ENCODE measurements at regions not wholly inside any gene's neighbourhood (a gene's known extent, or its start where the extent isn't known, plus 50 kb on each side); places are given as distances from the start of the nearest gene placed in this dataset.

DNA sequence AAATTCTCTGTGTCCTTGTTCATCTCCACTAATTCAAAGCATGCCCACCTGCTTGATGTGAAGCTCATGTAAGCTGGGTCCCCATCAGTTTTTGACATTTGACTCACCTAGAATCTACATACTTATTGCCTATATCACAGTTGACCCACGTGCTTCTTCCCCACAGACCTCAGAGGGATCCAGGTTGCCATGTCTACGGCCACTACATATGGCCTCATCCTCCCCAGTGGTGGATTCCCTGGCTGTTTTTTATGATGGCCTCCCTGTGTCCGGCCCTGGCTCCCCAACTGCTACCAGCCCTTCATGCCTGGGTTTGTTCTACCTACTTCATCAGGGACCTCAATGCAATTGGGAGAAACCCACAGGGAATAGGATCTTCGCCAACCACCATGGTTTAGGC, 187.4 kb upstream of the GDF10 start:
- intact Hi-C loops (cut with micrococcal nuclease) = no loop called here
- H3K9ac ChIP-seq (ENCODE audit: insufficient read depth, low read length, poor library complexity, severe bottlenecking) = no peak overlapping the region
- no peaks in the 10 kb centered on the region for H3K9me3 ChIP-seq (replicated peaks in 1 of 2; ENCODE audit: control insufficient read depth in 1 of 2, insufficient read depth in 1 of 2, low read length in 2 of 2)
- H3K4me2 ChIP-seq (replicated peaks; ENCODE audit: extremely low read depth, low read length, poor library complexity, severe bottlenecking) = no peak overlapping the region
- H3K9me3 Mint-ChIP-seq = no peaks in the 10 kb centered on the region
- no peaks in the 10 kb centered on the region for H3K36me3 ChIP-seq (replicated peaks in 1 of 2; ENCODE audit: control insufficient read depth in 1 of 2, insufficient read depth in 2 of 2, low read length in 2 of 2)
- WGBS (ENCODE audit: insufficient coverage) = 94% methylated on average over 4 of the region's 4 CpGs
- no peak overlapping the region for H3K27ac Mint-ChIP-seq
- H3K36me3 Mint-ChIP-seq = no peaks in the 10 kb centered on the region
- no peak overlapping the region for H3K4me3 ChIP-seq (replicated peaks in 1 of 3; ENCODE audit: low read depth in 2 of 3, low read length in 3 of 3)
- H2AFZ ChIP-seq (ENCODE audit: insufficient read depth, low read depth, low read length, poor library complexity, severe bottlenecking) = no peak overlapping the region
- H3K79me2 ChIP-seq (ENCODE audit: insufficient read depth, low read length) = no peaks in the 10 kb centered on the region
- no peaks in the 10 kb centered on the region for H3K4me1 ChIP-seq (ENCODE audit: control insufficient read depth in 1 of 2, insufficient read depth in 2 of 2, low read length in 2 of 2)
- DNase-seq = no peak
- H3K27ac ChIP-seq (ENCODE audit: low read depth in 1 of 2, low read length in 2 of 2) = no peak overlapping the region
- H4K20me1 ChIP-seq (ENCODE audit: insufficient read depth, low read length) = no peaks in the 10 kb centered on the region
- H3K4me1 Mint-ChIP-seq = peaks cover 1% of the 10 kb centered on the region
- TF ChIP-seq, protein P1, sequence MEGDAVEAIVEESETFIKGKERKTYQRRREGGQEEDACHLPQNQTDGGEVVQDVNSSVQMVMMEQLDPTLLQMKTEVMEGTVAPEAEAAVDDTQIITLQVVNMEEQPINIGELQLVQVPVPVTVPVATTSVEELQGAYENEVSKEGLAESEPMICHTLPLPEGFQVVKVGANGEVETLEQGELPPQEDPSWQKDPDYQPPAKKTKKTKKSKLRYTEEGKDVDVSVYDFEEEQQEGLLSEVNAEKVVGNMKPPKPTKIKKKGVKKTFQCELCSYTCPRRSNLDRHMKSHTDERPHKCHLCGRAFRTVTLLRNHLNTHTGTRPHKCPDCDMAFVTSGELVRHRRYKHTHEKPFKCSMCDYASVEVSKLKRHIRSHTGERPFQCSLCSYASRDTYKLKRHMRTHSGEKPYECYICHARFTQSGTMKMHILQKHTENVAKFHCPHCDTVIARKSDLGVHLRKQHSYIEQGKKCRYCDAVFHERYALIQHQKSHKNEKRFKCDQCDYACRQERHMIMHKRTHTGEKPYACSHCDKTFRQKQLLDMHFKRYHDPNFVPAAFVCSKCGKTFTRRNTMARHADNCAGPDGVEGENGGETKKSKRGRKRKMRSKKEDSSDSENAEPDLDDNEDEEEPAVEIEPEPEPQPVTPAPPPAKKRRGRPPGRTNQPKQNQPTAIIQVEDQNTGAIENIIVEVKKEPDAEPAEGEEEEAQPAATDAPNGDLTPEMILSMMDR (IDR thresholded peaks at IDR 0.05) = no peak
- H3K27me3 Mint-ChIP-seq (ENCODE audit: low read depth in 3 of 3) = peaks cover 1 to 7% (median 7%) of the 10 kb centered on the region in 3 donors
- H3K4me3 Mint-ChIP-seq = no peak overlapping the region
- H3K27me3 ChIP-seq (ENCODE audit: control insufficient read depth in 2 of 2, insufficient read depth in 2 of 2, low read length in 2 of 2) = no peaks in the 10 kb centered on the region

DNA sequence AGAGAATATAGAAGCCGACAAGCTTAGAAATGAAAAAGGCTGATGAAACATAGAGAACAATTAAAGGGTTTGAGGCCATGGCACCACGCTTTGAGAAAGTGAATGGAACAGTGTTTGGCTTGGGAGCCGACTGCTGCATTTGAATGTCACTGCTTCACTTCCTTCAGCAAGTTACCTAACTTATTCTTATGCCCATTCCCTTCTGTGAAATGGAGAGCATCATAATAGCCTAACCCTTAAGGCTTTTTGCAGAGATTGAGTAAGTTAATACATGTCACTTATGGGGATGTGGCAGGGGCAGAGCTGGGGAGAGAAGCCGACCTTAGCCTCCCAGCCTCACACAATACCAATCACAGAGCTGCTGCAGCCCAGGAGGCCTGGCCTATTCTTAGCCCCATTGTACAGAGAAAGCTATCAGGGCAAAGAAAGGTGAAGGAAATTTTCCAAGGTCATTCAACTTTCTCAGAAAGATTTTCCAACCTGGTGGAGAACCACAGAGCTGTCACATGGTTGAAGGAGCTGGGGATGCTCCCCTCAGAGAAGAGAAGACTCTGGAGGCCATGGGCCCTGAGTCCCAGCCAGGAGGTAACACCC, 186.0 kb upstream of the GDF10 start:
- 100% methylated on average over 3 of the region's 4 CpGs for WGBS (ENCODE audit: insufficient coverage)
- no peaks in the 10 kb centered on the region for H3K79me2 ChIP-seq (ENCODE audit: insufficient read depth, low read length)
- H3K4me2 ChIP-seq (replicated peaks; ENCODE audit: extremely low read depth, low read length, poor library complexity, severe bottlenecking) = no peak overlapping the region
- no peak overlapping the region for H2AFZ ChIP-seq (ENCODE audit: insufficient read depth, low read depth, low read length, poor library complexity, severe bottlenecking)
- H3K9me3 ChIP-seq (replicated peaks in 1 of 2; ENCODE audit: control insufficient read depth in 1 of 2, insufficient read depth in 1 of 2, low read length in 2 of 2) = no peaks in the 10 kb centered on the region
- no peaks in the 10 kb centered on the region for H3K36me3 Mint-ChIP-seq
- H3K36me3 ChIP-seq (replicated peaks in 1 of 2; ENCODE audit: control insufficient read depth in 1 of 2, insufficient read depth in 2 of 2, low read length in 2 of 2) = no peaks in the 10 kb centered on the region
- H3K27ac Mint-ChIP-seq = no peak overlapping the region
- H3K9me3 Mint-ChIP-seq = no peaks in the 10 kb centered on the region
- H3K4me3 ChIP-seq (replicated peaks in 1 of 3; ENCODE audit: low read depth in 2 of 3, low read length in 3 of 3) = no peak overlapping the region
- no peak overlapping the region for H3K4me3 Mint-ChIP-seq
- no peaks in the 10 kb centered on the region for H4K20me1 ChIP-seq (ENCODE audit: insufficient read depth, low read length)
- peaks cover 1% of the 10 kb centered on the region for H3K4me1 Mint-ChIP-seq
- no peaks in the 10 kb centered on the region for H3K27me3 ChIP-seq (ENCODE audit: control insufficient read depth in 2 of 2, insufficient read depth in 2 of 2, low read length in 2 of 2)
- no peaks in the 10 kb centered on the region for H3K4me1 ChIP-seq (ENCODE audit: control insufficient read depth in 1 of 2, insufficient read depth in 2 of 2, low read length in 2 of 2)
- intact Hi-C loops (cut with micrococcal nuclease) = no loop called here
- DNase-seq = no peak
- no peak overlapping the region for H3K27ac ChIP-seq (ENCODE audit: low read depth in 1 of 2, low read length in 2 of 2)
- TF ChIP-seq, protein P1 (IDR thresholded peaks at IDR 0.05) = no peak
- peaks cover 1 to 7% (median 3%) of the 10 kb centered on the region in 3 donors for H3K27me3 Mint-ChIP-seq (ENCODE audit: low read depth in 3 of 3)
- no peak overlapping the region for H3K9ac ChIP-seq (ENCODE audit: insufficient read depth, low read length, poor library complexity, severe bottlenecking)
